ENCODE measurements at regions not wholly inside any gene's neighbourhood (a gene's known extent, or its start where the extent isn't known, plus 50 kb on each side); places are given as distances from the start of the nearest gene placed in this dataset.

DNA sequence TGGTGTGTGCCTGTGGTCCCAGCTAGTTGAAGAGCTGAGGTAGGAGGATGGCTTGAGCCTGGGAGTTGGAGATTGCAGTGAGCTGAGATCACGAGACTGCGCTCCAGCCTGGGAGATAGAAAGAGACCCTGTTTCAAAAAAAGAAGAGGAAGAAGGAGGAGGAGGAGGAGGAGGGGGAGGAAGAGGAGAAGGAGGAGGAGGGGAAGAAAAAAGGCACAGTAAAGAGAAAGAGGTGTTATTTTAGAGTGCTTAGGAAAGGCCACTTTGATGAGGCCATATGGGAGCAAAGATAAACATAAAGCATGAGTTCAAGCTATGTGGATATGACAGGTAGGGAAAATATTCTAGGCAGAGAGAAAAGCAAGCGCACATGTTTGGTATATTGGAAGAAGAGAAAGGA, 154.1 kb upstream of the BTG1 start:
- ChIA-PET CTCF (interaction anchor here (0.7 kb wide), 1 partner anchor 55 kb away, joined by 3 read pairs; no protein-coding TSS in a partner anchor), POLR2A (no interaction called here)
- Histone ChIP-seq H3K9me3 (ENCODE audit: control insufficient read depth, insufficient read depth, low read depth, low read length) (no peaks in the 10 kb centered on the region), H3K4me1 (ENCODE audit: control insufficient read depth, insufficient read depth, low read length) (peaks cover 3% of the 10 kb centered on the region), H3K36me3 (ENCODE audit: control insufficient read depth in 2 of 2, insufficient read depth in 1 of 2, low read length in 2 of 2) (no peaks in the 10 kb centered on the region), H3K4me3 (ENCODE audit: low read depth, low read length) (no peak overlapping the region), H3K27ac (ENCODE audit: extremely low read depth, low read depth, low read length) (no peak overlapping the region)
- no peak for TF ChIP-seq SETDB1 (IDR thresholded peaks at IDR 0.05; ENCODE audit: insufficient read length, low read length)

DNA sequence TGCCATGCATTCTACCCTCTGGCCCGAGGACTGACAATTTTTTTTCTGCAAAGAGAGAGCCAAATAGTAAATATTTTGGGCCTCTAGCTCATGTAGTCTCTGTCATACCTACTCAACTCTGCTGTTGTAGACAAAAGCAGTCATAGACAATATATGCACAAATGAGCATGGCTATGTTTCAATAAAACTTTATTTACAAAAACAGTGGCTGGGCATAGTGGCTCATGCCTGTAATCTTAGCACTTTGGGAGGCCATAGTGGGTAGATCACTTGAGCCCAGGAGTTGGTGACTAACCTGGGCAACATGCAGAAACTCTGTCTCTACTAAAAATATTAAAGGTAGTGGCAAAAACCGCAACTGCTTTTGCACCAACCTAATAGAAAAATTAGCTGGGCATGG, 153.7 kb upstream of the BTG1 start:
- ChIA-PET POLR2A (no interaction called here), CTCF (interaction anchor here (0.7 kb wide), 1 partner anchor 55 kb away, joined by 3 read pairs; no protein-coding TSS in a partner anchor)
- TF ChIP-seq, protein P1, sequence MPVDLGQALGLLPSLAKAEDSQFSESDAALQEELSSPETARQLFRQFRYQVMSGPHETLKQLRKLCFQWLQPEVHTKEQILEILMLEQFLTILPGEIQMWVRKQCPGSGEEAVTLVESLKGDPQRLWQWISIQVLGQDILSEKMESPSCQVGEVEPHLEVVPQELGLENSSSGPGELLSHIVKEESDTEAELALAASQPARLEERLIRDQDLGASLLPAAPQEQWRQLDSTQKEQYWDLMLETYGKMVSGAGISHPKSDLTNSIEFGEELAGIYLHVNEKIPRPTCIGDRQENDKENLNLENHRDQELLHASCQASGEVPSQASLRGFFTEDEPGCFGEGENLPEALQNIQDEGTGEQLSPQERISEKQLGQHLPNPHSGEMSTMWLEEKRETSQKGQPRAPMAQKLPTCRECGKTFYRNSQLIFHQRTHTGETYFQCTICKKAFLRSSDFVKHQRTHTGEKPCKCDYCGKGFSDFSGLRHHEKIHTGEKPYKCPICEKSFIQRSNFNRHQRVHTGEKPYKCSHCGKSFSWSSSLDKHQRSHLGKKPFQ (tag by site-specific recombination; IDR thresholded peaks at IDR 0.05) = no peak
- TF ChIP-seq ZNF341 (tag by site-specific recombination; IDR thresholded peaks at IDR 0.05; ENCODE audit: low read depth) (no peak), ZNF701 (tag by site-specific recombination; IDR thresholded peaks at IDR 0.05) (no peak), ZNF792 (tag by site-specific recombination; IDR thresholded peaks at IDR 0.05) (no peak), ZNF23 (tag by site-specific recombination; IDR thresholded peaks at IDR 0.05; ENCODE audit: borderline replicate concordance) (no peak), SCRT2 (tag by site-specific recombination; IDR thresholded peaks at IDR 0.05) (no peak), ZBTB20 (tag by site-specific recombination; IDR thresholded peaks at IDR 0.05) (no peak), ZSCAN30 (tag by site-specific recombination; IDR thresholded peaks at IDR 0.05) (no peak), GLIS1 (tag by site-specific recombination; IDR thresholded peaks at IDR 0.05) (no peak)
- TF ChIP-seq, protein P2, sequence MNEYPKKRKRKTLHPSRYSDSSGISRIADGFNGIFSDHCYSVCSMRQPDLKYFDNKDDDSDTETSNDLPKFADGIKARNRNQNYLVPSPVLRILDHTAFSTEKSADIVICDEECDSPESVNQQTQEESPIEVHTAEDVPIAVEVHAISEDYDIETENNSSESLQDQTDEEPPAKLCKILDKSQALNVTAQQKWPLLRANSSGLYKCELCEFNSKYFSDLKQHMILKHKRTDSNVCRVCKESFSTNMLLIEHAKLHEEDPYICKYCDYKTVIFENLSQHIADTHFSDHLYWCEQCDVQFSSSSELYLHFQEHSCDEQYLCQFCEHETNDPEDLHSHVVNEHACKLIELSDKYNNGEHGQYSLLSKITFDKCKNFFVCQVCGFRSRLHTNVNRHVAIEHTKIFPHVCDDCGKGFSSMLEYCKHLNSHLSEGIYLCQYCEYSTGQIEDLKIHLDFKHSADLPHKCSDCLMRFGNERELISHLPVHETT (tag by site-specific recombination; IDR thresholded peaks at IDR 0.05) = no peak
- TF ChIP-seq, protein P3, sequence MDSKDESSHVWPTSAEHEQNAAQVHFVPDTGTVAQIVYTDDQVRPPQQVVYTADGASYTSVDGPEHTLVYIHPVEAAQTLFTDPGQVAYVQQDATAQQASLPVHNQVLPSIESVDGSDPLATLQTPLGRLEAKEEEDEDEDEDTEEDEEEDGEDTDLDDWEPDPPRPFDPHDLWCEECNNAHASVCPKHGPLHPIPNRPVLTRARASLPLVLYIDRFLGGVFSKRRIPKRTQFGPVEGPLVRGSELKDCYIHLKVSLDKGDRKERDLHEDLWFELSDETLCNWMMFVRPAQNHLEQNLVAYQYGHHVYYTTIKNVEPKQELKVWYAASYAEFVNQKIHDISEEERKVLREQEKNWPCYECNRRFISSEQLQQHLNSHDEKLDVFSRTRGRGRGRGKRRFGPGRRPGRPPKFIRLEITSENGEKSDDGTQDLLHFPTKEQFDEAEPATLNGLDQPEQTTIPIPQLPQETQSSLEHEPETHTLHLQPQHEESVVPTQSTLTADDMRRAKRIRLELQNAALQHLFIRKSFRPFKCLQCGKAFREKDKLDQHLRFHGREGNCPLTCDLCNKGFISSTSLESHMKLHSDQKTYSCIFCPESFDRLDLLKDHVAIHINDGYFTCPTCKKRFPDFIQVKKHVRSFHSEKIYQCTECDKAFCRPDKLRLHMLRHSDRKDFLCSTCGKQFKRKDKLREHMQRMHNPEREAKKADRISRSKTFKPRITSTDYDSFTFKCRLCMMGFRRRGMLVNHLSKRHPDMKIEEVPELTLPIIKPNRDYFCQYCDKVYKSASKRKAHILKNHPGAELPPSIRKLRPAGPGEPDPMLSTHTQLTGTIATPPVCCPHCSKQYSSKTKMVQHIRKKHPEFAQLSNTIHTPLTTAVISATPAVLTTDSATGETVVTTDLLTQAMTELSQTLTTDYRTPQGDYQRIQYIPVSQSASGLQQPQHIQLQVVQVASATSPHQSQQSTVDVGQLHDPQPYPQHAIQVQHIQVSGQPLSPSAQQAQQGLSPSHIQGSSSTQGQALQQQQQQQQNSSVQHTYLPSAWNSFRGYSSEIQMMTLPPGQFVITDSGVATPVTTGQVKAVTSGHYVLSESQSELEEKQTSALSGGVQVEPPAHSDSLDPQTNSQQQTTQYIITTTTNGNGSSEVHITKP (tag by site-specific recombination; IDR thresholded peaks at IDR 0.05) = no peak
- Histone ChIP-seq H3K9me3 (ENCODE audit: control insufficient read depth, insufficient read depth, low read depth, low read length) (no peaks in the 10 kb centered on the region), H3K4me1 (ENCODE audit: control insufficient read depth, insufficient read depth, low read length) (peaks cover 3% of the 10 kb centered on the region), H3K36me3 (ENCODE audit: control insufficient read depth in 2 of 2, insufficient read depth in 1 of 2, low read length in 2 of 2) (no peaks in the 10 kb centered on the region), H3K27ac (ENCODE audit: extremely low read depth, low read depth, low read length) (no peak overlapping the region), H3K4me3 (ENCODE audit: low read depth, low read length) (no peak overlapping the region)

DNA sequence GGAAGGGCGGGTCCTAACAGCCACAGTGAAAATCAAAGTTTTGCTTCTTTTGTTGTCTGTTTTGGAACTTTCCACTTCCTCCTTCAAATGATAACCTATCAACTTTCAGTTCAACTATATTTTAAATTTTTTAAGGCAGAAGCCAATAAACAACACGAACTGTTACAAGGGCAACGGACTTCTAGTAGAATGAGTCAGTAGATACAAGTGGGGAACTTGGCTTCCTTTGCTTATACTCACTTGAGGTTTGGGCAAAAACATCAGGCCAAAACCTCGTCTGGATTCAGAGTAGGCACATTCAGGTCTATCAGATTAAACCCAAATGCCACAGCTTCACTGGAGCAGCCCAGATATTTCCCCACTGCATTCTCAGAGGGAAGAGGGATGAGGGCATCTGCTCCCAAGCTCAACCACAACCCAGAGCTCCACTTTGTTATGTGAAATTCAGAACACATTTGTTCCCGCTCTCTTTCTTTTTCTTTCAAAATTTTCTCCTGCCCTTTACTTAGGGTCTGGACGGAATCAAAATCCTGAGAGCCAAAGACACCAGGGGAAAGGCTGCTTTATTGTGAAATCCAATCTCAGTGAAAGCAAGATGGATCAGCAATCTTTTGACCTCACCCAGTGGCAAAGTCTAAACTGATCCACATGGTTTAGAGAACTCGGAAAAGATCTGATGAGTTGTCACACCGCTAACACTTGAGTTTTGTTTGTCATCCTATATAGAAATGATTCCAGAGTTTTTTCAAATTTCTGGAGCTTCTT, 152.5 kb upstream of the BTG1 start:
- H3K27ac ChIP-seq (ENCODE audit: extremely low read depth, low read depth, low read length) = no peak overlapping the region
- ChIA-PET POLR2A (no interaction called here), CTCF (interaction anchor here (0.6 kb wide), 2 partner anchors 8 to 39 kb away, joined by 3 to 6 read pairs; no protein-coding TSS in a partner anchor)
- peaks cover under 1% of the 10 kb centered on the region; the same call in 1 of the 2 replicates for H3K4me1 ChIP-seq (ENCODE audit: control insufficient read depth, insufficient read depth, low read length)
- no peak overlapping the region for H3K4me3 ChIP-seq (ENCODE audit: low read depth, low read length)
- H3K36me3 ChIP-seq (ENCODE audit: control insufficient read depth in 2 of 2, insufficient read depth in 1 of 2, low read length in 2 of 2) = no peaks in the 10 kb centered on the region
- H3K9me3 ChIP-seq (ENCODE audit: control insufficient read depth, insufficient read depth, low read depth, low read length) = no peaks in the 10 kb centered on the region
- TF ChIP-seq, protein P1 (tag by site-specific recombination; IDR thresholded peaks at IDR 0.05) = no peak
- TF ChIP-seq, protein P4, sequence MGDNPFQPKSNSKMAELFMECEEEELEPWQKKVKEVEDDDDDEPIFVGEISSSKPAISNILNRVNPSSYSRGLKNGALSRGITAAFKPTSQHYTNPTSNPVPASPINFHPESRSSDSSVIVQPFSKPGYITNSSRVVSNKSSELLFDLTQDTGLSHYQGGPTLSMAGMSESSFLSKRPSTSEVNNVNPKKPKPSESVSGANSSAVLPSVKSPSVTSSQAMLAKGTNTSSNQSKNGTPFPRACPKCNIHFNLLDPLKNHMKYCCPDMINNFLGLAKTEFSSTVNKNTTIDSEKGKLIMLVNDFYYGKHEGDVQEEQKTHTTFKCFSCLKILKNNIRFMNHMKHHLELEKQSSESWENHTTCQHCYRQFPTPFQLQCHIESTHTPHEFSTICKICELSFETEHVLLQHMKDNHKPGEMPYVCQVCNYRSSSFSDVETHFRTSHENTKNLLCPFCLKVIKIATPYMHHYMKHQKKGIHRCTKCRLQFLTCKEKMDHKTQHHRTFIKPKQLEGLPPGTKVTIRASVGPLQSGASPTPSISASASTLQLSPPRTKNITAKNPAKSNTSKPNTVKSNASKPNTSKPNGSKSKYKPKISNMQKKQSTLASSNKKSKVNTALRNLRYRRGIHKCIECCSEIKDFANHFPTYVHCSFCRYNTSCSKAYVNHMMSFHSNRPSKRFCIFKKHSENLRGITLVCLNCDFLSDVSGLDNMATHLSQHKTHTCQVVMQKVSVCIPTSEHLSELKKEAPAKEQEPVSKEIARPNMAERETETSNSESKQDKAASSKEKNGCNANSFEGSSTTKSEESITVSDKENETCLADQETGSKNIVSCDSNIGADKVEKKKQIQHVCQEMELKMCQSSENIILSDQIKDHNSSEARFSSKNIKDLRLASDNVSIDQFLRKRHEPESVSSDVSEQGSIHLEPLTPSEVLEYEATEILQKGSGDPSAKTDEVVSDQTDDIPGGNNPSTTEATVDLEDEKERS (tag by site-specific recombination; IDR thresholded peaks at IDR 0.05) = no peak
- TF ChIP-seq, protein P5, sequence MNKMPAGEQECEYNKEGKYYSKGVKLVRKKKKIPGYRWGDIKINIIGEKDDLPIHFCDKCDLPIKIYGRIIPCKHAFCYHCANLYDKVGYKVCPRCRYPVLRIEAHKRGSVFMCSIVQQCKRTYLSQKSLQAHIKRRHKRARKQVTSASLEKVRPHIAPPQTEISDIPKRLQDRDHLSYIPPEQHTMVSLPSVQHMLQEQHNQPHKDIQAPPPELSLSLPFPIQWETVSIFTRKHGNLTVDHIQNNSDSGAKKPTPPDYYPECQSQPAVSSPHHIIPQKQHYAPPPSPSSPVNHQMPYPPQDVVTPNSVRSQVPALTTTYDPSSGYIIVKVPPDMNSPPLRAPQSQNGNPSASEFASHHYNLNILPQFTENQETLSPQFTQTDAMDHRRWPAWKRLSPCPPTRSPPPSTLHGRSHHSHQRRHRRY (tag by site-specific recombination; IDR thresholded peaks at IDR 0.05) = no peak
- no peak for TF ChIP-seq ZNF677 (tag by site-specific recombination; IDR thresholded peaks at IDR 0.05)
- TF ChIP-seq ZNF202 (tag by site-specific recombination; IDR thresholded peaks at IDR 0.05; ENCODE audit: borderline replicate concordance) = no peak
